Smooth muscle cell (in vitro differentiated cells): ENCODE measurements at regions not wholly inside any gene's neighbourhood (a gene's known extent, or its start where the extent isn't known, plus 50 kb on each side); places are given as distances from the start of the nearest gene placed in this dataset.
A peak's percentile ranks its signal among the peaks of the same experiment; 100 is the strongest.
"Not testable (repeated sequence)": the region's sequence is repeated elsewhere in the genome, so short reads cannot be mapped to it uniquely, and the experiment has no call there.

Source experiments
- DNase-seq: peaks from one replicate; lab custom pipeline; 2025; ENCODE audit not compliant: unreplicated experiment; lab: John Stamatoyannopoulos, UW
- H2AFZ ChIP-seq: fragments of 200-600 bp; sonication (generic); 2 replicates; pipeline ENCODE4 v1.6.0; 2016; ENCODE audit warnings: antibody characterized with exemption, low read depth, mild to moderate bottlenecking
- H3F3A ChIP-seq: fragments of 200-600 bp; sonication (generic); 2 replicates; pipeline ENCODE4 v1.6.0; 2017; ENCODE audit warnings: antibody characterized with exemption, low read depth
- H3K27ac ChIP-seq: fragments of 200-600 bp; sonication (generic); 2 replicates; pipeline ENCODE4 v1.5.1; 2016; ENCODE audit warnings: low read depth, mild to moderate bottlenecking
- H3K27me3 ChIP-seq: fragments of 200-600 bp; sonication (generic); 2 replicates; pipeline ENCODE4 v1.6.1; 2016; ENCODE audit warnings: low read depth, mild to moderate bottlenecking
- H3K36me3 ChIP-seq: fragments of 200-600 bp; sonication (generic); 2 replicates; pipeline ENCODE4 v1.5.1; 2016; ENCODE audit warnings: low read depth
- H3K4me1 ChIP-seq: fragments of 200-600 bp; sonication (generic); 2 replicates; pipeline ENCODE4 v1.5.1; 2016; ENCODE audit warnings: low read depth
- H3K4me2 ChIP-seq: fragments of 200-600 bp; sonication (generic); 2 replicates; pipeline ENCODE4 v1.6.0; 2016; ENCODE audit warnings: mild to moderate bottlenecking
- H3K4me3 ChIP-seq: fragments of 200-600 bp; sonication (generic); 2 replicates; pipeline ENCODE4 v1.5.1; 2016; ENCODE audit warnings: mild to moderate bottlenecking
- H3K79me2 ChIP-seq: fragments of 200-600 bp; sonication (generic); 2 replicates; pipeline ENCODE4 v1.6.0; 2016; ENCODE audit warnings: low read depth, mild to moderate bottlenecking
- H3K9ac ChIP-seq: fragments of 200-600 bp; sonication (generic); 2 replicates; pipeline ENCODE4 v1.6.0; 2016; ENCODE audit warnings: low read depth
- H3K9me3 ChIP-seq: fragments of 200-600 bp; sonication (generic); replicated peaks from 2 replicates; pipeline ENCODE4 v1.5.1; 2016; ENCODE audit warnings: low read depth
- H4K20me1 ChIP-seq: fragments of 200-600 bp; sonication (generic); 2 replicates; pipeline ENCODE4 v1.6.0; 2016; ENCODE audit warnings: low read depth
- CTCF ChIP-seq: fragments of 200-600 bp; sonication (generic); IDR thresholded peaks from 2 replicates; pipeline ENCODE4 v1.5.1; 2017; ENCODE audit warnings: borderline replicate concordance, mild to moderate bottlenecking, antibody characterized with exemption; ENCODE audit not compliant: insufficient read depth, poor library complexity, severe bottlenecking
- WGBS: methylation state at CpG from one replicate; pipeline ENCODE4 v1.1.7; 2016; ENCODE audit warnings: low lambda C conversion rate; 5-methylcytosine and 5-hydroxymethylcytosine counted together

GRCh38 chr10:18918532-18918931, 130.1 kb upstream of the MALRD1 start:
- Histone ChIP-seq H3K4me2 (no peak overlapping the region), H3K27me3 (no peaks in the 10 kb centered on the region), H3K9ac (no peak overlapping the region), H3K9me3 (no peaks in the 10 kb centered on the region), H3F3A (no peaks in the 10 kb centered on the region), H2AFZ (no peak overlapping the region), H3K27ac (peak overlapping the region; percentile 60), H3K4me3 (no peak overlapping the region), H3K4me1 (no peaks in the 10 kb centered on the region), H4K20me1 (no peaks in the 10 kb centered on the region), H3K79me2 (no peaks in the 10 kb centered on the region), H3K36me3 (no peaks in the 10 kb centered on the region)
- whole genome bisulfite sequencing: 62% methylated on average over 4 of the region's 4 CpGs
- DNase-seq: no peak
- TF ChIP-seq CTCF: no peak

GRCh38 chr10:18949391-18949790, 99.2 kb upstream of the MALRD1 start:
- H3K36me3 ChIP-seq: no peaks in the 10 kb centered on the region
- no peak overlapping the region for H3K4me2 ChIP-seq
- no peak overlapping the region for H3K4me3 ChIP-seq
- no peaks in the 10 kb centered on the region for H3K9me3 ChIP-seq
- no peaks in the 10 kb centered on the region for H4K20me1 ChIP-seq
- peak overlapping the region; percentile 1 for H3K27ac ChIP-seq
- no peak overlapping the region for H3K9ac ChIP-seq
- H3K4me1 ChIP-seq: no peaks in the 10 kb centered on the region
- no peaks in the 10 kb centered on the region for H3K27me3 ChIP-seq
- H2AFZ ChIP-seq: no peak overlapping the region
- TF ChIP-seq CTCF: no peak
- no peaks in the 10 kb centered on the region for H3F3A ChIP-seq
- DNase-seq: no peak
- no peaks in the 10 kb centered on the region for H3K79me2 ChIP-seq

GRCh38 chr10:18951072-18951823, 97.4 kb upstream of the MALRD1 start:
- not testable (repeated sequence) for DNase-seq, H3K9me3 ChIP-seq, H3K4me3 ChIP-seq, H3K4me1 ChIP-seq, H3K79me2 ChIP-seq, H3K36me3 ChIP-seq, H4K20me1 ChIP-seq, H2AFZ ChIP-seq, H3K9ac ChIP-seq, H3F3A ChIP-seq, H3K27ac ChIP-seq, H3K27me3 ChIP-seq, H3K4me2 ChIP-seq
- WGBS: 93% methylated on average over 35 of the region's 35 CpGs

DNA sequence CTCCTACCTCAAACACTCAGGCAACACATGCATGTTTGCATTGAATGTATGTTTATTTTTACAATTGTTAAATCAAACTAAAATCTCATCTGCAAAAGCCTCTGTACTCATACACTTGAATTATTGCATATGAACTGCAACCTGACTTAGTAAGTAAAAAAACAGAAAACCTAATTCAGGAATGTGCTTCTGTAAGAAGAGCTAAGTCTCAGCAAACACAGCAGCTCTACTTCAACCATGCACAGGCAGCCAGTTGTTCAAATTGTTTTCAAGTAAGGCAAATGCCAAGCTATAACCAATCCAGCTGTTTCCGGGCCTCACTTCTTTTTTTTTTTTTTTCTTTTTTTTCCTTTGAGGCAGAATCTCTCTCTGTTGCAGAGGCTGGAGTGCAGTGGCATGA, 93.5 kb upstream of the MALRD1 start:
- WGBS: 86% methylated on average over 1 of the region's 1 CpG
- Histone ChIP-seq H3K27me3 (no peaks in the 10 kb centered on the region), H3K27ac (no peak overlapping the region), H3K4me1 (no peaks in the 10 kb centered on the region), H4K20me1 (no peaks in the 10 kb centered on the region), H3K36me3 (no peaks in the 10 kb centered on the region), H3K9me3 (no peaks in the 10 kb centered on the region), H3K79me2 (no peaks in the 10 kb centered on the region), H3K4me2 (no peak overlapping the region), H2AFZ (no peak overlapping the region), H3F3A (no peaks in the 10 kb centered on the region), H3K4me3 (no peak overlapping the region), H3K9ac (no peak overlapping the region)
- TF ChIP-seq CTCF: no peak
- no peak for DNase-seq
